SU-DHL-6 (cell line): ENCODE measurements at regions not wholly inside any gene's neighbourhood (a gene's known extent, or its start where the extent isn't known, plus 50 kb on each side); places are given as distances from the start of the nearest gene placed in this dataset.

Experiments used
- H2AFZ ChIP-seq: fragments of 200-600 bp; sonication (generic); 2 replicates; pipeline ENCODE4 v1.6.1; 2014; ENCODE audit warnings: low read depth, mild to moderate bottlenecking, moderate library complexity, mixed read lengths, antibody characterized with exemption, low read length; ENCODE audit not compliant: severe bottlenecking
- H3F3A ChIP-seq: fragments of 200-600 bp; shearing (Covaris generic); 2 replicates; pipeline ENCODE4 v1.6.0; 2016; ENCODE audit warnings: antibody characterized with exemption, mild to moderate bottlenecking; ENCODE audit not compliant: insufficient read depth
- H3K27ac ChIP-seq: fragments of 200-600 bp; sonication (generic); 2 replicates; pipeline ENCODE4 v1.5.1; 2016; ENCODE audit warnings: low read depth, mild to moderate bottlenecking, low read length, moderate library complexity, mixed read lengths
- H3K27me3 ChIP-seq: fragments of 200-600 bp; sonication (generic), shearing (Covaris generic); 2 replicates; pipeline ENCODE4 v1.6.0; 2014; ENCODE audit warnings: mild to moderate bottlenecking, low read length
- H3K36me3 ChIP-seq: fragments of 200-600 bp; sonication (generic); 2 replicates; pipeline ENCODE4 v1.6.1; 2014; ENCODE audit warnings: mild to moderate bottlenecking, low read length, mixed read lengths
- H3K4me2 ChIP-seq: fragments of 300-600, 200-600 bp; shearing (Covaris generic), sonication (generic); 2 replicates; pipeline ENCODE4 v1.6.0; 2014; ENCODE audit warnings: low read length, low read depth, mild to moderate bottlenecking; ENCODE audit not compliant: poor library complexity, severe bottlenecking
- H3K4me3 ChIP-seq: fragments of 200-600 bp; sonication (generic); 2 replicates; pipeline ENCODE4 v1.5.1; 2014; ENCODE audit warnings: antibody characterized with exemption, low read length, mild to moderate bottlenecking, mixed read lengths; ENCODE audit not compliant: insufficient read depth, poor library complexity, severe bottlenecking
- H3K79me2 ChIP-seq: fragments of 200-600 bp; sonication (generic); 2 replicates; pipeline ENCODE4 v1.6.1; 2014; ENCODE audit warnings: mild to moderate bottlenecking, low read length, moderate library complexity; ENCODE audit not compliant: insufficient read depth
- H3K9ac ChIP-seq: fragments of 200-600 bp; sonication (generic); 2 replicates; pipeline ENCODE4 v1.7.0; 2014; ENCODE audit warnings: mild to moderate bottlenecking, low read length
- H3K9me2 ChIP-seq: fragments of 200-600 bp; sonication (generic); replicated peaks from 2 replicates; pipeline ENCODE4 v1.6.1; 2014; ENCODE audit warnings: low read length; ENCODE audit not compliant: insufficient read depth
- H3K9me3 ChIP-seq: fragments of 200-600 bp; sonication (generic); 2 replicates; pipeline ENCODE4 v1.6.1; 2014; ENCODE audit warnings: low read length, mixed read lengths; ENCODE audit not compliant: insufficient read depth
- H4K20me1 ChIP-seq: fragments of 200-600 bp; sonication (generic); 2 replicates; pipeline ENCODE4 v1.6.1; 2014; ENCODE audit warnings: low read depth, mild to moderate bottlenecking, antibody characterized with exemption, low read length, moderate library complexity, mixed read lengths
- EZH2phosphoT487 ChIP-seq: fragments of 200-600 bp; sonication (generic), shearing (Covaris generic); conservative IDR thresholded peaks from 2 replicates; pipeline ENCODE4 v1.6.1; 2018; ENCODE audit warnings: mild to moderate bottlenecking, antibody characterized with exemption, low read length, moderate library complexity, mixed read lengths
- TF ChIP-seq, protein P1 (sequence below): fragments of 200-600 bp; sonication (generic); IDR thresholded peaks from one replicate; pipeline ENCODE4 v1.5.1; 2017; ENCODE audit warnings: antibody characterized with exemption, mild to moderate bottlenecking, low read length, moderate library complexity; ENCODE audit not compliant: insufficient read depth, poor library complexity, severe bottlenecking

DNA sequence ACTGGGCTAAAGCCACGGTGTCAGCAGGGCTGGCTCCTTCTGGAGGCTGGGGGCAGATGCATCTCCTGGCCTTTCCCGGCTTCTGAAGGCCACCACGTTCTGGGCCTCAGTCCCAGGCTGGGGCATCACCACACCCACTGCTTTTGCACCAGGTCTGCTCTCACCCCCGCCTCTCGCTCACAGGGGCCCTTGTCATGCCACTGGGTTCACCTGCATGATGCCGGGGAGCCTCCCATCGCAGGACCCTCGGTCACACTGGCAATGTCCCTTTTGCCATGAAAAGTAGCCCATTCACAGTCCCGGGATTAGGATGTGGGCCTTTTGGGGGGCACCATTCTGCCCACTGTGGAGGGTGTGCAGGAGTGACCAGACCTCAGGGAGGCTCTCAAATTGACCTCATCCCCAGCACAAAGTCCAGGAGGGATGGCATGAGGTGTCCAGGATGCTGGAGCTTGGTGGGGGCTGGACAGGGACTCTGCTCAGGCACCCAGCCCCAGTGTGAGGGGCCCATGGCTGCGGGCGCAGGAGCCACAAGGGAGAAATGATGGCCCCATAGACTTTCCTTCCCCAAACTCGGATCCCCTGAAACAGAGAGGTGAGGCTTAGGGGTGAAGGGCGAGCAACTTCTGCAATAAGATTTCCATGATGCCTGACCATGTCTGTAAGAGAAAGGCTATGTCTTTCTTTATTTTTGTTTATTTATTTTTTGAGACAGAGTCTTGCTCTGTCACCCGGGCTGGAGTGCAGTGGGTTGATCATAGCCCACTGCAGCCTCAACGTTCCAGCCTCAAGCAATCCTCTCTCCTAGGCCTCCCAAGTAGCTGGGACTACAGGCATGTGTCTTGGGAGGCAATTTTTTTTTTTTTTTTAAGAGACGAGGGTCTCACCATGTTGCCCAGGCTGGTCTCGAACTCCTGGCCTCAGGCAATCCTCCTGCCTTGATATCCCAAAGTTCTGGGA lies 189.1 kb downstream of the GOLGA6L6 start:
- H4K20me1 ChIP-seq = no peaks in the 10 kb centered on the region
- H3K9ac ChIP-seq = no peak overlapping the region
- no peak overlapping the region for H3K4me3 ChIP-seq
- H3K27ac ChIP-seq = no peak overlapping the region
- H3K27me3 ChIP-seq = no peaks in the 10 kb centered on the region
- no peak overlapping the region for H2AFZ ChIP-seq
- no peaks in the 10 kb centered on the region for H3F3A ChIP-seq
- H3K4me2 ChIP-seq = no peak overlapping the region
- H3K9me2 ChIP-seq = no peaks in the 10 kb centered on the region
- H3K36me3 ChIP-seq = no peaks in the 10 kb centered on the region
- H3K79me2 ChIP-seq = no peaks in the 10 kb centered on the region
- TF ChIP-seq, protein P1, sequence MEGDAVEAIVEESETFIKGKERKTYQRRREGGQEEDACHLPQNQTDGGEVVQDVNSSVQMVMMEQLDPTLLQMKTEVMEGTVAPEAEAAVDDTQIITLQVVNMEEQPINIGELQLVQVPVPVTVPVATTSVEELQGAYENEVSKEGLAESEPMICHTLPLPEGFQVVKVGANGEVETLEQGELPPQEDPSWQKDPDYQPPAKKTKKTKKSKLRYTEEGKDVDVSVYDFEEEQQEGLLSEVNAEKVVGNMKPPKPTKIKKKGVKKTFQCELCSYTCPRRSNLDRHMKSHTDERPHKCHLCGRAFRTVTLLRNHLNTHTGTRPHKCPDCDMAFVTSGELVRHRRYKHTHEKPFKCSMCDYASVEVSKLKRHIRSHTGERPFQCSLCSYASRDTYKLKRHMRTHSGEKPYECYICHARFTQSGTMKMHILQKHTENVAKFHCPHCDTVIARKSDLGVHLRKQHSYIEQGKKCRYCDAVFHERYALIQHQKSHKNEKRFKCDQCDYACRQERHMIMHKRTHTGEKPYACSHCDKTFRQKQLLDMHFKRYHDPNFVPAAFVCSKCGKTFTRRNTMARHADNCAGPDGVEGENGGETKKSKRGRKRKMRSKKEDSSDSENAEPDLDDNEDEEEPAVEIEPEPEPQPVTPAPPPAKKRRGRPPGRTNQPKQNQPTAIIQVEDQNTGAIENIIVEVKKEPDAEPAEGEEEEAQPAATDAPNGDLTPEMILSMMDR = no peak
- TF ChIP-seq EZH2phosphoT487 = no peak
- H3K9me3 ChIP-seq = no peaks in the 10 kb centered on the region

DNA sequence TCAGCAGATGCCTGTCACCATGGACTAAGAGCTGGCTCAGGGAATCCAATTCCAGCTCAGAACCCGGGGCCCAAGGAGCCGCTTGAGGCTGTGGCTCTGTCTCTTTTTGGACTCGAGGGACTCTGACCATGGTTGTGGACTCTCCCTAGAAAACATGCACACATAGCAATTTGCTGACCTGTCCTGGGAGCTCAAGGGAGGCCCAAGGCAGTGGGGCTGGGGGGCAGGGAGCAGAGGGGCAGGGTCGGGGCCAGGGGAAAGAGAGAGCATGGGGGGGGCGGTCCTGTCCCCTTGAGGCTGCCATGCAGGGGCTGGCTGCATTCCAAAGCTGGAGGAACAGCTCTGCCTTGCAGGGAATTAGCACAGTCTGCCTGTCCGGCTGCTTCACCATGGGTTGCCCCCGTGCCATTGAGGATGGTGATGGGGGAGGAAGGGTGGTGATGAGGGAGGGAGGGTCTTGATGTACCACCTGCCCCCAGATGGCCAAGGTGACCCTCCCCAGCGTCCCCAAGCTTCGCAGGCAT lies 190.1 kb downstream of the GOLGA6L6 start:
- Histone ChIP-seq H3K27me3 (no peaks in the 10 kb centered on the region), H3K4me3 (no peak overlapping the region), H3K9me2 (no peaks in the 10 kb centered on the region), H3K36me3 (no peaks in the 10 kb centered on the region), H2AFZ (no peak overlapping the region), H3F3A (no peaks in the 10 kb centered on the region), H3K9me3 (no peaks in the 10 kb centered on the region), H3K9ac (no peak overlapping the region), H3K4me2 (no peak overlapping the region), H3K27ac (no peak overlapping the region), H3K79me2 (no peaks in the 10 kb centered on the region), H4K20me1 (no peaks in the 10 kb centered on the region)
- TF ChIP-seq, protein P1 = no peak
- TF ChIP-seq EZH2phosphoT487 = no peak

DNA sequence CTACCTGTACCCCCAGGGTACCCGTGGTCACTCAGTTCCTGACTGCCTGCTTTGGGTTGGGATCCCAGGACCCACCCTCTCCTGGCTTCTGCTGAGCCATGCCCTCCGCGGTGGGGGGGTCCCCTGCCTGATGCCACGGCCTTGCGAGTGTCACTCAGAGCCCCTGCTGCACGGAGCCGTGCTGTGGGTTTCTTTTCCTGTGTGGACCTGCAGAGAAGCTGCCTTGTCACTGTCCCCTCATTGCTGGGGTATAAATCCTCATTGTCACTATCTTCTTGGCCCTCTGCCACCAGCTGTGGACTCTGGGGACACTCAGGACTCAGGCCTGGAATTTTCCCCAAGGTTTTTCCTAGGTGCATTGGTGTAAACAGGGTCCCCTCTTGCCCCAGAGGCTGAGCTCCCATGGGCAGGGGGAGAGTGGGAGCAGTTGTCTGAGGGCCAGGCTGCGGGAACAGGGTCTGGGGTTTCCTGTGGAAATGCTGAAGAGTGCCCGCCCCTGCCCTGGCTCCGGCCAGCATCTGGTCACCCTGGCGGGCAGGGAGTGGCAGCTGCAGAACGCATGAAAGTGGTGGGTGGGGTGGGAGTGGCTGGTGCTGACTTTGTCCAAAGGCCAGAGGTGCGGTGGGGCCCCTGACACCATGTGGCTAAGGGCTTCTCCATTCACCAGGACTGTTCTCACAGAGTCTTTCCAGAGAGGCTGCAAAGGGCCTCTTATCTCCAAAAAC lies 191.7 kb downstream of the GOLGA6L6 start:
- Histone ChIP-seq H3F3A (no peaks in the 10 kb centered on the region), H3K79me2 (no peaks in the 10 kb centered on the region), H4K20me1 (no peaks in the 10 kb centered on the region), H3K9ac (no peak overlapping the region), H2AFZ (no peak overlapping the region), H3K36me3 (no peaks in the 10 kb centered on the region), H3K4me3 (no peak overlapping the region), H3K27me3 (no peaks in the 10 kb centered on the region), H3K4me2 (no peak overlapping the region), H3K9me2 (no peaks in the 10 kb centered on the region), H3K9me3 (no peaks in the 10 kb centered on the region), H3K27ac (no peak overlapping the region)
- TF ChIP-seq, protein P1 = no peak
- no peak for TF ChIP-seq EZH2phosphoT487
